ENCODE measurements at regions not wholly inside any gene's neighbourhood (a gene's known extent, or its start where the extent isn't known, plus 50 kb on each side); places are given as distances from the start of the nearest gene placed in this dataset.

DNA sequence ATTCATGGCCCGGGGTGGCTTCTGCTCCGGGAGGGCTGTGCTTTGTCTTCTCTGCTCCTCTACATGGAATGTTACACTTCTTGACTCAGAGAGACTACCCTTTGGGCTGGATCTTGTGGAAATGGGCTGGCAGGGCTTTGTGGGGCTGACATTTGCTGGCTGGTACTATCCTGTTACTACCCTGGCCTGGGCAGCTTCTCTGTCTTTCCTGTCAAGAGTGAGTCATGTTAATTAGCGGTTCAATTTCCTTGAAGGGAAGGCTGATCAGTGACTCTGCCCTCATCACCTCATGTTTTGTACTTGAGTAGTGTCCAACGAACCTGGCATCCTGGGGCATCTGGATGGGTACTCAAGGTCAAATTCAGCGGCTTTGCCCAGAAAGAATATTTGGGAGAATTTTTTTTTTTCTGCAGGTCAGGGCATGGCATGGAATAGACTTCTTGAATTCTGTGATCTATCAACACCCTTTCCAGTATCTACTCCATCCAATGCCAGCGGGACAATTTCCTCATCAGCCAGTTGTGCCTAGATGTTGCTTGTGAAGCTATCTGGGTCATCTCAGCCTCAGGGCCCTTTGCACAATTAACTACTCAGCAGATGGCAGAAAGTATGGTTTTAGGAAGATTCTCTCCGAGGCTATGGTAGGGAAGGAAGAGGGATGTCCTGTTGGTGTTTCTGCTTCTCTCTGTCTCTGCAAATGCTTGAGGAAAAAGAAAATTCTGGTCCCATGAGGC lies 140.5 kb upstream of the PLET1 start:
- POLR2A ChIA-PET = no interaction called here
- CTCF ChIA-PET = no interaction called here
- Histone ChIP-seq H3K36me3 (ENCODE audit: control insufficient read depth in 2 of 2, extremely low read depth in 1 of 2, insufficient read depth in 2 of 2, low read length in 2 of 2) (no peaks in the 10 kb centered on the region), H3K9ac (replicated peaks; ENCODE audit: extremely low read depth, insufficient read depth, low read length) (no peak overlapping the region), H3K4me3 (replicated peaks in 1 of 3; ENCODE audit: insufficient read depth in 1 of 3, low read depth in 1 of 3, low read length in 3 of 3) (no peak overlapping the region), H3K4me1 (ENCODE audit: control insufficient read depth, extremely low read depth, insufficient read depth, low read length) (no peaks in the 10 kb centered on the region), H3K27me3 (ENCODE audit: control insufficient read depth in 2 of 2, insufficient read depth in 2 of 2, low read length in 2 of 2) (no peaks in the 10 kb centered on the region), H3K4me2 (ENCODE audit: insufficient read depth, low read length) (no peak overlapping the region), H4K20me1 (replicated peaks; ENCODE audit: control insufficient read depth, extremely low read depth, insufficient read depth, low read length) (no peaks in the 10 kb centered on the region), H3K27ac (ENCODE audit: insufficient read depth, low read depth, low read length) (no peak overlapping the region), H3K79me2 (ENCODE audit: control insufficient read depth, insufficient read depth, low read length) (no peaks in the 10 kb centered on the region), H3K9me3 (replicated peaks; ENCODE audit: control insufficient read depth, insufficient read depth, low read length) (no peaks in the 10 kb centered on the region), H2AFZ (ENCODE audit: low read depth, low read length) (no peak overlapping the region), H3K9me1 (replicated peaks; ENCODE audit: control insufficient read depth, extremely low read depth, insufficient read depth, low read length) (no peaks in the 10 kb centered on the region)
- DNase-seq (ENCODE audit: low read depth, low spot score) (no peak), FAIRE-seq (no peak)
- intact Hi-C loops (cut with micrococcal nuclease) (no loop called here), dilution Hi-C loops (cut with MboI; ENCODE audit: extremely low pct_ligation_motif_present, low sequenced_read_pairs) (no loop called here)
- TF ChIP-seq POLR2A (IDR thresholded peaks at IDR 0.05; ENCODE audit: low read depth, low read length) (no peak), MYC (IDR thresholded peaks at IDR 0.05; ENCODE audit: low read depth, low read length) (no peak), JUN (IDR thresholded peaks at IDR 0.05; ENCODE audit: borderline replicate concordance, insufficient read depth, insufficient read length, low read depth) (no peak), FOS (IDR thresholded peaks at IDR 0.05; ENCODE audit: borderline replicate concordance, insufficient read depth, low read length) (no peak), POLR2AphosphoS5 (IDR thresholded peaks at IDR 0.05; ENCODE audit: insufficient read depth, low read depth, low read length) (no peak)
- BruUV-seq (replicated peaks) = no TSS peak

DNA sequence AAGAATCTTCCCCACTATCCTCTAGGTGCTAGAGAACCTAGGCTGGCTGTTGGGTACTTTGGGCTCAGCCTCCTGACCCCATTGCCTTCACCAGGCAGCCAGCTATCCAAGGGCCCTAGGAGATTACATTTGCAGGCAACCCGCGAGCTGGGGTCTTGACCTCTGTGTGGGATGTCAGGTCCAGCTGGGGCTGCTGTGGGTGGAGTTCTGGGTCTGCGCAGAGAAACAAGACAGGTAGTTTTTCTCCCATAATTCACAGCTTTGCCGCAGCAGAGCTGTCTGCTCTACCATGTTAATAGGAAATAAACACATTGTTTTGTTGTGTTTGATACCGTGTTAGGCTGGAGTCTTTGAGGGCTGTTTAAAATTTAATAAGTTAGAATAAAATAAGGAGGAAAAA lies 142.8 kb upstream of the PLET1 start:
- Histone ChIP-seq H3K79me2 (ENCODE audit: control insufficient read depth, insufficient read depth, low read length) (no peaks in the 10 kb centered on the region), H3K9ac (replicated peaks; ENCODE audit: extremely low read depth, insufficient read depth, low read length) (no peak overlapping the region), H3K4me2 (ENCODE audit: insufficient read depth, low read length) (no peak overlapping the region), H3K27me3 (ENCODE audit: control insufficient read depth in 2 of 2, insufficient read depth in 2 of 2, low read length in 2 of 2) (no peaks in the 10 kb centered on the region), H3K9me3 (replicated peaks; ENCODE audit: control insufficient read depth, insufficient read depth, low read length) (no peaks in the 10 kb centered on the region), H3K4me1 (ENCODE audit: control insufficient read depth, extremely low read depth, insufficient read depth, low read length) (no peaks in the 10 kb centered on the region), H3K27ac (ENCODE audit: insufficient read depth, low read depth, low read length) (no peak overlapping the region), H3K4me3 (replicated peaks in 1 of 3; ENCODE audit: insufficient read depth in 1 of 3, low read depth in 1 of 3, low read length in 3 of 3) (no peak overlapping the region), H2AFZ (ENCODE audit: low read depth, low read length) (no peak overlapping the region), H3K36me3 (ENCODE audit: control insufficient read depth in 2 of 2, extremely low read depth in 1 of 2, insufficient read depth in 2 of 2, low read length in 2 of 2) (no peaks in the 10 kb centered on the region), H4K20me1 (replicated peaks; ENCODE audit: control insufficient read depth, extremely low read depth, insufficient read depth, low read length) (no peaks in the 10 kb centered on the region), H3K9me1 (replicated peaks; ENCODE audit: control insufficient read depth, extremely low read depth, insufficient read depth, low read length) (no peaks in the 10 kb centered on the region)
- no TSS peak for BruUV-seq (replicated peaks)
- POLR2A ChIA-PET = no interaction called here
- dilution Hi-C loops (cut with MboI; ENCODE audit: extremely low pct_ligation_motif_present, low sequenced_read_pairs) (no loop called here), intact Hi-C loops (cut with micrococcal nuclease) (no loop called here)
- DNase-seq (ENCODE audit: low read depth, low spot score) (no peak), FAIRE-seq (no peak)
- no peak for TF ChIP-seq FOS (IDR thresholded peaks at IDR 0.05; ENCODE audit: borderline replicate concordance, insufficient read depth, low read length)
- CTCF ChIA-PET = no interaction called here
